ENCODE measurements at regions not wholly inside any gene's neighbourhood (a gene's known extent, or its start where the extent isn't known, plus 50 kb on each side); places are given as distances from the start of the nearest gene placed in this dataset.

- Histone ChIP-seq H3K9me2 (replicated peaks; ENCODE audit: control insufficient read depth, low read length) (no peaks in the 10 kb centered on the region), H3K4me2 (ENCODE audit: low read length) (no peak overlapping the region), H3K27me3 (ENCODE audit: control insufficient read depth, low read length) (no peaks in the 10 kb centered on the region), H3K4me3 (ENCODE audit: low read length) (no peak overlapping the region), H3K27ac (ENCODE audit: low read depth, low read length) (no peak overlapping the region), H4K20me1 (ENCODE audit: control insufficient read depth, insufficient read depth, low read depth, low read length) (no peaks in the 10 kb centered on the region), H3K9me3 (ENCODE audit: control insufficient read depth, insufficient read depth, low read length) (no peaks in the 10 kb centered on the region), H3K36me3 (ENCODE audit: control insufficient read depth, low read length) (no peaks in the 10 kb centered on the region), H3K4me1 (ENCODE audit: control insufficient read depth, low read length) (no peaks in the 10 kb centered on the region), H3K79me2 (ENCODE audit: control insufficient read depth, low read length) (no peaks in the 10 kb centered on the region), H3F3A (ENCODE audit: control insufficient read depth, insufficient read depth) (no peaks in the 10 kb centered on the region)
- TF ChIP-seq, protein P1, sequence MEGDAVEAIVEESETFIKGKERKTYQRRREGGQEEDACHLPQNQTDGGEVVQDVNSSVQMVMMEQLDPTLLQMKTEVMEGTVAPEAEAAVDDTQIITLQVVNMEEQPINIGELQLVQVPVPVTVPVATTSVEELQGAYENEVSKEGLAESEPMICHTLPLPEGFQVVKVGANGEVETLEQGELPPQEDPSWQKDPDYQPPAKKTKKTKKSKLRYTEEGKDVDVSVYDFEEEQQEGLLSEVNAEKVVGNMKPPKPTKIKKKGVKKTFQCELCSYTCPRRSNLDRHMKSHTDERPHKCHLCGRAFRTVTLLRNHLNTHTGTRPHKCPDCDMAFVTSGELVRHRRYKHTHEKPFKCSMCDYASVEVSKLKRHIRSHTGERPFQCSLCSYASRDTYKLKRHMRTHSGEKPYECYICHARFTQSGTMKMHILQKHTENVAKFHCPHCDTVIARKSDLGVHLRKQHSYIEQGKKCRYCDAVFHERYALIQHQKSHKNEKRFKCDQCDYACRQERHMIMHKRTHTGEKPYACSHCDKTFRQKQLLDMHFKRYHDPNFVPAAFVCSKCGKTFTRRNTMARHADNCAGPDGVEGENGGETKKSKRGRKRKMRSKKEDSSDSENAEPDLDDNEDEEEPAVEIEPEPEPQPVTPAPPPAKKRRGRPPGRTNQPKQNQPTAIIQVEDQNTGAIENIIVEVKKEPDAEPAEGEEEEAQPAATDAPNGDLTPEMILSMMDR (IDR thresholded peaks at IDR 0.05; ENCODE audit: low read depth, low read length, poor library complexity, severe bottlenecking) = no peak
Measured at GRCh38 chr22:48372390-48372789, 1455.3 kb downstream of the BRD1 start.

- Histone ChIP-seq H3K27me3 (ENCODE audit: control insufficient read depth, low read length) (no peaks in the 10 kb centered on the region), H3K36me3 (ENCODE audit: control insufficient read depth, low read length) (no peaks in the 10 kb centered on the region), H3K4me1 (ENCODE audit: control insufficient read depth, low read length) (no peaks in the 10 kb centered on the region), H3K27ac (ENCODE audit: low read depth, low read length) (no peak overlapping the region), H4K20me1 (ENCODE audit: control insufficient read depth, insufficient read depth, low read depth, low read length) (no peaks in the 10 kb centered on the region), H3K9me2 (replicated peaks; ENCODE audit: control insufficient read depth, low read length) (no peaks in the 10 kb centered on the region), H3F3A (ENCODE audit: control insufficient read depth, insufficient read depth) (no peaks in the 10 kb centered on the region), H3K4me3 (ENCODE audit: low read length) (no peak overlapping the region), H3K4me2 (ENCODE audit: low read length) (no peak overlapping the region), H3K79me2 (ENCODE audit: control insufficient read depth, low read length) (no peaks in the 10 kb centered on the region), H3K9me3 (ENCODE audit: control insufficient read depth, insufficient read depth, low read length) (no peaks in the 10 kb centered on the region)
- TF ChIP-seq EZH2phosphoT487 (IDR thresholded peaks at IDR 0.05; ENCODE audit: borderline replicate concordance, low read length) = no peak
- TF ChIP-seq, protein P1 (IDR thresholded peaks at IDR 0.05; ENCODE audit: low read depth, low read length, poor library complexity, severe bottlenecking) = no peak
Measured at GRCh38 chr22:48371391-48371790, 1456.3 kb downstream of the BRD1 start.

GRCh38 chr22:48370508-48371325 is 1457.0 kb downstream of the BRD1 start:
- H3K4me1 ChIP-seq (ENCODE audit: control insufficient read depth, low read length) = no peaks in the 10 kb centered on the region
- H3F3A ChIP-seq (ENCODE audit: control insufficient read depth, insufficient read depth) = no peaks in the 10 kb centered on the region
- no peak overlapping the region for H3K4me2 ChIP-seq (ENCODE audit: low read length)
- no peak overlapping the region for H3K27ac ChIP-seq (ENCODE audit: low read depth, low read length)
- TF ChIP-seq, protein P1 (IDR thresholded peaks at IDR 0.05; ENCODE audit: low read depth, low read length, poor library complexity, severe bottlenecking) = no peak
- TF ChIP-seq EZH2phosphoT487 (IDR thresholded peaks at IDR 0.05; ENCODE audit: borderline replicate concordance, low read length) = no peak
- no peaks in the 10 kb centered on the region for H3K79me2 ChIP-seq (ENCODE audit: control insufficient read depth, low read length)
- no peaks in the 10 kb centered on the region for H4K20me1 ChIP-seq (ENCODE audit: control insufficient read depth, insufficient read depth, low read depth, low read length)
- no peaks in the 10 kb centered on the region for H3K36me3 ChIP-seq (ENCODE audit: control insufficient read depth, low read length)
- H3K4me3 ChIP-seq (ENCODE audit: low read length) = no peak overlapping the region
- H3K9me2 ChIP-seq (replicated peaks; ENCODE audit: control insufficient read depth, low read length) = no peaks in the 10 kb centered on the region
- H3K27me3 ChIP-seq (ENCODE audit: control insufficient read depth, low read length) = no peaks in the 10 kb centered on the region
- no peaks in the 10 kb centered on the region for H3K9me3 ChIP-seq (ENCODE audit: control insufficient read depth, insufficient read depth, low read length)
